ENCODE measurements at regions not wholly inside any gene's neighbourhood (a gene's known extent, or its start where the extent isn't known, plus 50 kb on each side); places are given as distances from the start of the nearest gene placed in this dataset.
A peak's percentile ranks its signal among the peaks of the same experiment; 100 is the strongest.
"Not testable (repeated sequence)": the region's sequence is repeated elsewhere in the genome, so short reads cannot be mapped to it uniquely, and the experiment has no call there.

- Histone ChIP-seq H3K9ac (no peak overlapping the region), H3K4me2 (ENCODE audit: unreplicated experiment) (peak overlapping the region; percentile 73), H3K4me1 (ENCODE audit: insufficient read depth) (peaks cover 17% of the 10 kb centered on the region; the same call in 1 of the 2 replicates), H4K20me1 (ENCODE audit: insufficient read depth) (no peaks in the 10 kb centered on the region), H3F3A (ENCODE audit: insufficient read depth) (peaks cover 10% of the 10 kb centered on the region; the same call in 1 of the 2 replicates), H3K9me2 (ENCODE audit: insufficient read depth) (no peaks in the 10 kb centered on the region), H2AFZ (no peak overlapping the region), H3K27ac (peak overlapping the region; percentile 36), H3K36me3 (ENCODE audit: low read depth) (no peaks in the 10 kb centered on the region), H3K27me3 (replicated peaks; ENCODE audit: insufficient read depth) (no peaks in the 10 kb centered on the region), H3K4me3 (peak overlapping the region; percentile 45), H3K9me3 (ENCODE audit: low read depth) (no peaks in the 10 kb centered on the region), H3K79me2 (ENCODE audit: insufficient read depth) (no peaks in the 10 kb centered on the region)
- peak; percentile 68 for DNase-seq
- TF ChIP-seq EZH2 (IDR thresholded peaks at IDR 0.05; ENCODE audit: insufficient read depth, poor library complexity, severe bottlenecking) = no peak
- TF ChIP-seq EZH2phosphoT487 (IDR thresholded peaks at IDR 0.05; ENCODE audit: insufficient read depth, low read depth) = no peak
- WGBS, 2 experiments (ENCODE audit: low coverage in 1 of 2, low lambda C conversion rate in 2 of 2, missing lambda C conversion rate in 2 of 2) = 10% methylated on average over 6 of the region's 6 CpGs
- in situ Hi-C loops (cut with MboI) = no loop called here
These were observed 174.4 kb upstream of the FGF13 start for GRCh38 chrX:138885886-138886285.

DNA sequence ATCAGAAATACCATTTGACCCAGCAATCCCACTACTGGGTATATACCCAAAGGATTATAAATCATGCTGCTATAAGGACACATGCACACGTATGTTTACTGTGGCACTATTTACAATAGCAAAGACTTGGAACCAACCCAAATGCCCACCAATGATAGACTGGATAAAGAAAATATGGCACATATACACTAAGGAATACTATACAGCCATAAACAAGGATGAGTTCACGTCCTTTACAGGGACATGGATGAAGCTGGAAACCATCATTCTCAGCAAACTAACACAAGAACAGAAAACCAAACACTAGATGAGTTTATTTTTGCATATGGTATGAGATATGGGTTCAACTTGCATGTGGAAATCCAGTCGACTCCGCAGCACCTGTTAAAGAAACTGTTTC lies 168.8 kb upstream of the FGF13 start:
- H3K4me1 ChIP-seq (ENCODE audit: insufficient read depth); H3K79me2 ChIP-seq (ENCODE audit: insufficient read depth); in situ Hi-C loops (cut with MboI): not testable (repeated sequence)

DNA sequence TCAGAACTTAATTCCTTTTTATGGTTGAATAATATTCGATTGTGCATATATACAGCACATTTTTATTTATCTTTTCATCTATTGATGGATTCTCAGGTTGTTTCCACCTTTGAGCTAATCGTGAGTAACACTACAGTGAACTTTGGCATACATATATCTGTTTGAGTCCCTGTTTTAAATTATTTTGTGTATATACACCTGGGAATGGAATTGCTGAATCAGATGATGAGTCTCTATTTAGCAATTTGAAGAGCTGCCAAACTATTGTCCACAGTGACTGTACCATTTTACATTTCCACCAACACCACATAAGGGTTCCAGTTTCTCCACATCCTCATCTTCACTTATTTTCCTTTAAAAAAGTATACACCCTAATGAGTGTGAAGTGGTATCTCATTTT lies 166.2 kb upstream of the FGF13 start:
- no peak overlapping the region for H3K4me2 ChIP-seq (ENCODE audit: unreplicated experiment)
- no peak overlapping the region for H2AFZ ChIP-seq
- no peak overlapping the region for H3K27ac ChIP-seq
- H3K27me3 ChIP-seq (replicated peaks; ENCODE audit: insufficient read depth) = no peaks in the 10 kb centered on the region
- H3F3A ChIP-seq (ENCODE audit: insufficient read depth) = no peaks in the 10 kb centered on the region
- H3K79me2 ChIP-seq (ENCODE audit: insufficient read depth) = no peaks in the 10 kb centered on the region
- TF ChIP-seq EZH2 (IDR thresholded peaks at IDR 0.05; ENCODE audit: insufficient read depth, poor library complexity, severe bottlenecking) (no peak), EZH2phosphoT487 (IDR thresholded peaks at IDR 0.05; ENCODE audit: insufficient read depth, low read depth) (no peak)
- H3K9me3 ChIP-seq (ENCODE audit: low read depth) = no peaks in the 10 kb centered on the region
- H3K9me2 ChIP-seq (ENCODE audit: insufficient read depth) = no peaks in the 10 kb centered on the region
- H3K9ac ChIP-seq = no peak overlapping the region
- 48 to 52% methylated on average over 2 of the region's 2 CpGs for WGBS, 2 experiments (ENCODE audit: low coverage in 1 of 2, low lambda C conversion rate in 2 of 2, missing lambda C conversion rate in 2 of 2)
- in situ Hi-C loops (cut with MboI) = no loop called here
- H4K20me1 ChIP-seq (ENCODE audit: insufficient read depth) = no peaks in the 10 kb centered on the region
- peaks cover 4% of the 10 kb centered on the region for H3K4me1 ChIP-seq (ENCODE audit: insufficient read depth)
- DNase-seq = peak; percentile 59
- no peak overlapping the region for H3K4me3 ChIP-seq
- H3K36me3 ChIP-seq (ENCODE audit: low read depth) = no peaks in the 10 kb centered on the region

More for the DNA sequence above, 168.8 kb upstream of the FGF13 start:
- H2AFZ ChIP-seq; H3K9me3 ChIP-seq (ENCODE audit: low read depth); H3K9ac ChIP-seq; H3K27me3 ChIP-seq (replicated peaks; ENCODE audit: insufficient read depth); H4K20me1 ChIP-seq (ENCODE audit: insufficient read depth); H3K4me2 ChIP-seq (ENCODE audit: unreplicated experiment); H3K36me3 ChIP-seq (ENCODE audit: low read depth); H3K27ac ChIP-seq; DNase-seq; H3F3A ChIP-seq (ENCODE audit: insufficient read depth); H3K4me3 ChIP-seq; H3K9me2 ChIP-seq (ENCODE audit: insufficient read depth): not testable (repeated sequence)
- WGBS, 2 experiments (ENCODE audit: low coverage in 1 of 2, low lambda C conversion rate in 2 of 2, missing lambda C conversion rate in 2 of 2) = 91 to 100% methylated on average over 4 of the region's 4 CpGs

DNA sequence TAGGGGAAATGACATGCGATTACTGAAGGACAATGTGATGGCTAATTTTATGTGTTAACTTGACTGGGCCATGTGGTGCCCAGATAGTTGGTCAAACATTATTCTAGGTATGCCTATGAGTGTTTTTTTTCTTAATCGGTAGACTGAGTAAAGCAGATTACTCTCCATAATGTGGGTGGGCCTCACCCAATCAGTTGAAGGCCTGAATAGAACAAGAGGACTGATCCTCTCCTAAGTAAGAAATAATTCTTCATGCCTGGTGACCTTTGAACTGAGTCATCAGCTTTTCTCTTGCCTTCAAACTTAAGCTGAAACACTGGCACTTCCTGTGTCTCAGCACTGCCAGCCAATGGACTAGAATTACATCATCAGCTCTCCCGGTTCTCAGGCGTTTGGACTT lies 164.0 kb upstream of the FGF13 start:
- 76 to 80% methylated on average over 4 of the region's 4 CpGs for WGBS, 2 experiments (ENCODE audit: low coverage in 1 of 2, low lambda C conversion rate in 2 of 2, missing lambda C conversion rate in 2 of 2)
- H4K20me1 ChIP-seq (ENCODE audit: insufficient read depth) = no peaks in the 10 kb centered on the region
- DNase-seq = peak; percentile 4
- H3K9ac ChIP-seq = no peak overlapping the region
- no peak overlapping the region for H3K4me2 ChIP-seq (ENCODE audit: unreplicated experiment)
- no peaks in the 10 kb centered on the region for H3K79me2 ChIP-seq (ENCODE audit: insufficient read depth)
- H2AFZ ChIP-seq = no peak overlapping the region
- H3K9me2 ChIP-seq (ENCODE audit: insufficient read depth) = no peaks in the 10 kb centered on the region
- no peaks in the 10 kb centered on the region for H3K9me3 ChIP-seq (ENCODE audit: low read depth)
- H3K4me3 ChIP-seq = no peak overlapping the region
- H3F3A ChIP-seq (ENCODE audit: insufficient read depth) = no peaks in the 10 kb centered on the region
- TF ChIP-seq EZH2 (IDR thresholded peaks at IDR 0.05; ENCODE audit: insufficient read depth, poor library complexity, severe bottlenecking) = no peak
- no peak for TF ChIP-seq EZH2phosphoT487 (IDR thresholded peaks at IDR 0.05; ENCODE audit: insufficient read depth, low read depth)
- in situ Hi-C loops (cut with MboI) = no loop called here
- H3K4me1 ChIP-seq (ENCODE audit: insufficient read depth) = peaks cover 10% of the 10 kb centered on the region
- no peak overlapping the region for H3K27ac ChIP-seq
- no peaks in the 10 kb centered on the region for H3K36me3 ChIP-seq (ENCODE audit: low read depth)
- H3K27me3 ChIP-seq (replicated peaks; ENCODE audit: insufficient read depth) = no peaks in the 10 kb centered on the region

DNA sequence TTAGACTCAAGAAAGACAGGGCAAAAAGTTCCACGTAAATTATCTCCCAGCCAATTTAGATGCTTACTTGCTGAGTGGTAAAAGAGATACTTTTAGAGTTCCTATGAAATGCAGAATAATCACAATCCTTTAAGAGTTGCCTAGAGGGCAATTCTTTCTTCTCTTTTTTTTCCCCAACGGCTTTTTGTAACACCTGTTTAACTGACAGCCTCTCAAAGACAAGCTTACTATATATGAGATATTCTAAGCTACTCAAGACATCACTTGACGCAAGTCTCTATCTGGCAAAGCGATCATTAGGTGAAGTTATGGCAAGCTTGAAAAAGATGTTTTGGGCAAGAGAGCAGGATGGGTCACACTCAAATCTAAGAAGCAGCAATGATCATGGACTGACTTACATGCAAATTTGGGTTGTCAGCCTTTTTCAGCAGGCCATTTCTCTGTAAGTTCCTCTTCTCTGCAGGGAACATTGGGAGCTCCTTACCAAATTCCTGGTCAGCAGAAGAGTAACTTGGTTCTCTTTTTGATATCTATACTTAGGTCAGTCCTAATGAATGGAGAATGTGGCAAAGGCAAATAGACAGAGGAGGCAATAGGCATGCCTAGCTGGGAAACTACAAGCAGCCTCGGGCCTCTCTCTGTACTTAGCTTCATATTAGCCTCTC lies 162.9 kb upstream of the FGF13 start:
- Histone ChIP-seq H3K4me3 (no peak overlapping the region), H3K4me1 (ENCODE audit: insufficient read depth) (peaks cover 10% of the 10 kb centered on the region), H3F3A (ENCODE audit: insufficient read depth) (no peaks in the 10 kb centered on the region), H2AFZ (no peak overlapping the region), H3K27ac (no peak overlapping the region), H3K9me2 (ENCODE audit: insufficient read depth) (no peaks in the 10 kb centered on the region), H3K9ac (no peak overlapping the region), H3K36me3 (ENCODE audit: low read depth) (no peaks in the 10 kb centered on the region), H3K79me2 (ENCODE audit: insufficient read depth) (no peaks in the 10 kb centered on the region), H3K9me3 (ENCODE audit: low read depth) (no peaks in the 10 kb centered on the region), H3K27me3 (replicated peaks; ENCODE audit: insufficient read depth) (no peaks in the 10 kb centered on the region), H4K20me1 (ENCODE audit: insufficient read depth) (no peaks in the 10 kb centered on the region), H3K4me2 (ENCODE audit: unreplicated experiment) (no peak overlapping the region)
- DNase-seq = no peak
- 76 to 84% methylated on average over 5 of the region's 5 CpGs for WGBS, 2 experiments (ENCODE audit: low coverage in 1 of 2, low lambda C conversion rate in 2 of 2, missing lambda C conversion rate in 2 of 2)
- no peak for TF ChIP-seq EZH2phosphoT487 (IDR thresholded peaks at IDR 0.05; ENCODE audit: insufficient read depth, low read depth)
- in situ Hi-C loops (cut with MboI) = no loop called here

DNA sequence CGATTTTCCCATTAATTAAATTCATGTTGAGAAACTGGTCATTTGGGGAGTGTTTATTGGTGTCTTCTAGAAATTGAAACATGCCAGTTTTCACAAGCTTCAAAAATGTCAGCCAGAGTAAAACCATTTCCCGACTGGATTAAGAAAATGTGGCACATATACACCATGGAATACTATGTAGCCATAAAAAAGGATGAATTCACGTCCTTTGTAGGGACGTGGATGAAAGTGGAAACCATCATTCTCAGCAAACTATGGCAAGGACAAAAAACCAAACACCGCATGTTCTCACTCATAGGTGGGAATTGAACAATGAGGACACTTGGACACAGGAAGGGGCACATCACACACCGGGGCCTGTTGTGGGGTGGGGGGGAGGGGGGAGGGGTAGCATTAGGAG lies 162.1 kb upstream of the FGF13 start:
- H3K4me2 ChIP-seq (ENCODE audit: unreplicated experiment); DNase-seq; in situ Hi-C loops (cut with MboI); H3F3A ChIP-seq (ENCODE audit: insufficient read depth); H3K9me3 ChIP-seq (ENCODE audit: low read depth); H3K27me3 ChIP-seq (replicated peaks; ENCODE audit: insufficient read depth); H3K9ac ChIP-seq; H3K27ac ChIP-seq; H3K36me3 ChIP-seq (ENCODE audit: low read depth); H3K4me1 ChIP-seq (ENCODE audit: insufficient read depth); H3K9me2 ChIP-seq (ENCODE audit: insufficient read depth); H3K4me3 ChIP-seq; H3K79me2 ChIP-seq (ENCODE audit: insufficient read depth); H4K20me1 ChIP-seq (ENCODE audit: insufficient read depth); H2AFZ ChIP-seq: not testable (repeated sequence)
- WGBS, 2 experiments (ENCODE audit: low coverage in 1 of 2, low lambda C conversion rate in 2 of 2, missing lambda C conversion rate in 2 of 2) = 98% methylated on average over 5 to 6 of the region's 6 CpGs
